H9 (cell line): ENCODE measurements at regions not wholly inside any gene's neighbourhood (a gene's known extent, or its start where the extent isn't known, plus 50 kb on each side); places are given as distances from the start of the nearest gene placed in this dataset.

Source experiments
- DNase-seq: peaks from one replicate; pipeline ENCODE4 v3.0.0-alpha.2; 2017
- H2AFZ ChIP-seq: one replicate; pipeline ENCODE4 v1.6.1; 2013; ENCODE audit warnings: mild to moderate bottlenecking, low read length, control low read depth, moderate library complexity
- H2AK5ac ChIP-seq: 2 replicates; pipeline ENCODE4 v1.6.1; 2013; ENCODE audit warnings: low read length, control low read depth, mixed read lengths; ENCODE audit not compliant: insufficient read length
- H2BK120ac ChIP-seq: one replicate; pipeline ENCODE4 v1.6.1; 2013; ENCODE audit warnings: low read depth, mild to moderate bottlenecking, low read length, control low read depth, inconsistent platforms; ENCODE audit not compliant: poor library complexity, severe bottlenecking
- H2BK12ac ChIP-seq: 2 replicates; pipeline ENCODE4 v1.6.1; 2013; ENCODE audit warnings: low read length, control low read depth, mixed read lengths, low read depth; ENCODE audit not compliant: insufficient read length
- H2BK15ac ChIP-seq: 2 replicates; pipeline ENCODE4 v1.6.1; 2013; ENCODE audit warnings: low read depth, low read length, control low read depth
- H2BK20ac ChIP-seq: one replicate; pipeline ENCODE4 v1.6.1; 2013; ENCODE audit warnings: low read depth, mild to moderate bottlenecking, low read length, control low read depth, inconsistent platforms; ENCODE audit not compliant: poor library complexity, severe bottlenecking
- H2BK5ac ChIP-seq: 2 replicates; pipeline ENCODE4 v1.6.1; 2013; ENCODE audit warnings: low read length, control low read depth, mixed read lengths; ENCODE audit not compliant: insufficient read length
- H3K14ac ChIP-seq: 2 replicates; pipeline ENCODE4 v1.6.1; 2013; ENCODE audit warnings: low read length, control low read depth; ENCODE audit not compliant: insufficient read depth
- H3K18ac ChIP-seq: 2 replicates; pipeline ENCODE4 v1.6.1; 2013; ENCODE audit warnings: low read depth, mild to moderate bottlenecking, mixed read lengths, low read length, control low read depth; ENCODE audit not compliant: insufficient read length
- H3K23ac ChIP-seq: 2 replicates; pipeline ENCODE4 v1.6.1; 2013; ENCODE audit warnings: low read length, control low read depth, mixed read lengths, low read depth; ENCODE audit not compliant: insufficient read length
- H3K23me2 ChIP-seq: 2 replicates; pipeline ENCODE4 v1.6.1; 2013; ENCODE audit warnings: low read depth, mild to moderate bottlenecking, mixed read lengths, low read length, control low read depth; ENCODE audit not compliant: insufficient read length, poor library complexity, severe bottlenecking
- H3K27ac ChIP-seq: 2 replicates; pipeline ENCODE4 v1.5.1; 2013; ENCODE audit warnings: low read length, control low read depth, mixed read lengths, low read depth; ENCODE audit not compliant: insufficient read length
- H3K27me3 ChIP-seq: 2 replicates; pipeline ENCODE4 v1.6.1; 2013; ENCODE audit warnings: low read length, control low read depth, inconsistent platforms; ENCODE audit not compliant: insufficient read depth
- H3K4ac ChIP-seq: 2 replicates; pipeline ENCODE4 v1.6.1; 2013; ENCODE audit warnings: low read depth, mild to moderate bottlenecking, control low read depth, inconsistent platforms, low read length, moderate library complexity
- H3K4me1 ChIP-seq: 2 replicates; pipeline ENCODE4 v1.6.1; 2013; ENCODE audit warnings: low read length, control low read depth, inconsistent platforms; ENCODE audit not compliant: insufficient read depth
- H3K4me2 ChIP-seq: 2 replicates; pipeline ENCODE4 v1.6.1; 2013; ENCODE audit warnings: low read length, control low read depth, mixed read lengths; ENCODE audit not compliant: insufficient read length, insufficient read depth
- H3K56ac ChIP-seq: 2 replicates; pipeline ENCODE4 v1.6.1; 2013; ENCODE audit warnings: low read depth, mild to moderate bottlenecking, mixed read lengths, low read length, control low read depth; ENCODE audit not compliant: insufficient read length
- H3K79me1 ChIP-seq: 2 replicates; pipeline ENCODE4 v1.6.1; 2013; ENCODE audit warnings: low read depth, mild to moderate bottlenecking, moderate library complexity, low read length, control low read depth, inconsistent platforms; ENCODE audit not compliant: insufficient read depth, poor library complexity, severe bottlenecking
- H3K79me2 ChIP-seq: 2 replicates; pipeline ENCODE4 v1.6.1; 2013; ENCODE audit warnings: low read length, control low read depth, inconsistent platforms; ENCODE audit not compliant: insufficient read depth
- H3K9ac ChIP-seq: 2 replicates; pipeline ENCODE4 v1.6.1; 2013; ENCODE audit warnings: low read length, control low read depth, mixed read lengths; ENCODE audit not compliant: insufficient read length; ENCODE audit errors: extremely low read depth
- H3K9me3 ChIP-seq: one replicate; pipeline ENCODE4 v1.6.1; 2013; ENCODE audit warnings: low read depth, low read length, inconsistent platforms; ENCODE audit not compliant: control insufficient read depth
- H3T11ph ChIP-seq: one replicate; pipeline ENCODE4 v1.6.1; 2013; ENCODE audit warnings: mild to moderate bottlenecking, low read length, control low read depth, inconsistent platforms
- H4K20me1 ChIP-seq: one replicate; pipeline ENCODE4 v1.6.1; 2013; ENCODE audit not compliant: control insufficient read depth, insufficient read length, insufficient read depth
- H4K5ac ChIP-seq: 2 replicates; pipeline ENCODE4 v1.6.1; 2013; ENCODE audit warnings: low read depth, mild to moderate bottlenecking, mixed read lengths, low read length, control low read depth; ENCODE audit not compliant: insufficient read length
- H4K8ac ChIP-seq: replicated peaks from 2 replicates; pipeline ENCODE4 v1.6.1; 2013; ENCODE audit warnings: low read length, control low read depth, mixed read lengths, low read depth; ENCODE audit not compliant: insufficient read length
- H4K91ac ChIP-seq: 2 replicates; pipeline ENCODE4 v1.6.1; 2013; ENCODE audit warnings: low read depth, mild to moderate bottlenecking, moderate library complexity, mixed read lengths, low read length, control low read depth; ENCODE audit not compliant: insufficient read length
- H3K27ac Mint-ChIP-seq, 3 experiments: 2 replicates in 2 of 3; 3 replicates in 1 of 3; pipeline ENCODE4 v1.8.0; 2020 to 2021; ENCODE audit warnings: mixed read lengths in 3 of 3, mild to moderate bottlenecking in 1 of 3, moderate library complexity in 1 of 3
- H3K27me3 Mint-ChIP-seq: 2 replicates; pipeline ENCODE4 v1.8.0; 2021; ENCODE audit warnings: low read depth, mild to moderate bottlenecking, moderate library complexity, mixed read lengths
- H3K36me3 Mint-ChIP-seq, 3 experiments: 2 replicates in 2 of 3; 3 replicates in 1 of 3; pipeline ENCODE4 v1.8.0; 2020 to 2021; ENCODE audit warnings: low read depth in 3 of 3, mixed read lengths in 3 of 3; ENCODE audit not compliant: insufficient read depth in 1 of 3
- H3K4me1 Mint-ChIP-seq, 2 experiments: 2 replicates each; pipeline ENCODE4 v1.8.0; 2020; ENCODE audit warnings: mixed read lengths in 2 of 2
- H3K4me3 Mint-ChIP-seq, 2 experiments: 2 replicates in 1 of 2; 3 replicates in 1 of 2; pipeline ENCODE4 v1.8.0; 2020 to 2021; ENCODE audit warnings: mild to moderate bottlenecking in 2 of 2, mixed read lengths in 2 of 2, moderate library complexity in 1 of 2
- H3K9me3 Mint-ChIP-seq, 2 experiments: 2 replicates in 1 of 2; 3 replicates in 1 of 2; pipeline ENCODE4 v1.8.0; 2020; ENCODE audit warnings: mild to moderate bottlenecking in 2 of 2, mixed read lengths in 2 of 2, moderate library complexity in 1 of 2
- CTCF ChIP-seq: fragments of 200-600 bp; sonication (generic); conservative IDR thresholded peaks from 3 replicates; pipeline ENCODE4 v1.8.0; 2021; ENCODE audit warnings: antibody characterized with exemption, mild to moderate bottlenecking
- WGBS: extraction: QIAGEN DNeasy Blood & Tissue Kit; methylation state at CpG from one replicate; pipeline ENCODE4 v1.1.7; 2013; ENCODE audit warnings: missing lambda C conversion rate, low lambda C conversion rate, mixed read lengths; ENCODE audit not compliant: insufficient read length; ENCODE audit errors: extremely low coverage; 5-methylcytosine and 5-hydroxymethylcytosine counted together

DNA sequence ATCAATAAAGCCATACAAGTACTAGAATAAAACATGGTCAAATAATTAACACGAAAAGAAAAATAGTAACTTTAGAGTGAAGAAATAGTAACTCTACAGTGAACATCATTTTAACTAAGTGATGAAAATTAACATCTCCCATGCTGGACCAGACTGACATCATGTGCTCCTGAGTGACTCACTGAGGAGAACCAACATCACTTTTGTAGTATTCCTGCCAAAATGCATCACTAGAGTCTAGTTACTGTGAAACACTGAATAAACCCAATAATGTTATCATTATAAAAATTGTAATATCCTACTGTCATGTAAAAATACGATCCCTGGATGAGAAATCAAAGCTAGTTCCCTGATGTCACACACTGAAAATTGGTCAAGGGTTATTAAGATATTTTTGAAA, 361.3 kb downstream of the CD109 start:
- 0 out of 2 replicates have a peak, but pooled peaks cover 5% of the 10 kb centered on the region for H3K4me1 ChIP-seq
- peaks cover 0 to 4% of the 10 kb centered on the region in 2 experiments; a peak in 1 of 4 replicates for H3K4me1 Mint-ChIP-seq
- no peak overlapping the region for H3K23ac ChIP-seq
- WGBS: no CpG with 5 or more reads among the region's 2 CpGs
- H3K27ac ChIP-seq: no peak overlapping the region
- H3K4me3 Mint-ChIP-seq: no peak overlapping the region
- no peak overlapping the region for H3K18ac ChIP-seq
- H4K8ac ChIP-seq: no peak overlapping the region
- no peaks in the 10 kb centered on the region for H3K79me1 ChIP-seq
- no peak overlapping the region for H3T11ph ChIP-seq
- no peaks in the 10 kb centered on the region for H3K23me2 ChIP-seq
- H4K91ac ChIP-seq: no peak overlapping the region
- no peak for TF ChIP-seq CTCF
- H2BK12ac ChIP-seq: no peak overlapping the region
- no peak for DNase-seq
- no peak overlapping the region for H3K4ac ChIP-seq
- H3K9ac ChIP-seq: no peak overlapping the region
- H3K36me3 Mint-ChIP-seq: no peaks in the 10 kb centered on the region
- H3K4me2 ChIP-seq: no peak overlapping the region
- no peak overlapping the region for H2AK5ac ChIP-seq
- H3K27me3 ChIP-seq: no peaks in the 10 kb centered on the region
- no peak overlapping the region for H2BK120ac ChIP-seq
- H3K56ac ChIP-seq: no peak overlapping the region
- no peaks in the 10 kb centered on the region for H3K79me2 ChIP-seq
- no peaks in the 10 kb centered on the region for H4K20me1 ChIP-seq
- H3K27me3 Mint-ChIP-seq: 0 out of 2 replicates have a peak, but pooled peaks cover 1% of the 10 kb centered on the region
- no peak overlapping the region for H2BK20ac ChIP-seq
- H2AFZ ChIP-seq: no peak overlapping the region
- no peak overlapping the region for H2BK5ac ChIP-seq
- H2BK15ac ChIP-seq: no peak overlapping the region
- H3K9me3 Mint-ChIP-seq: peaks cover 0 to 2% of the 10 kb centered on the region in 2 experiments; a peak in 1 of 5 replicates
- no peak overlapping the region for H3K14ac ChIP-seq
- H3K9me3 ChIP-seq: no peaks in the 10 kb centered on the region
- H3K27ac Mint-ChIP-seq: no peak overlapping the region
- no peak overlapping the region for H4K5ac ChIP-seq
